ENCODE measurements at regions not wholly inside any gene's neighbourhood (a gene's known extent, or its start where the extent isn't known, plus 50 kb on each side); places are given as distances from the start of the nearest gene placed in this dataset.

DNA sequence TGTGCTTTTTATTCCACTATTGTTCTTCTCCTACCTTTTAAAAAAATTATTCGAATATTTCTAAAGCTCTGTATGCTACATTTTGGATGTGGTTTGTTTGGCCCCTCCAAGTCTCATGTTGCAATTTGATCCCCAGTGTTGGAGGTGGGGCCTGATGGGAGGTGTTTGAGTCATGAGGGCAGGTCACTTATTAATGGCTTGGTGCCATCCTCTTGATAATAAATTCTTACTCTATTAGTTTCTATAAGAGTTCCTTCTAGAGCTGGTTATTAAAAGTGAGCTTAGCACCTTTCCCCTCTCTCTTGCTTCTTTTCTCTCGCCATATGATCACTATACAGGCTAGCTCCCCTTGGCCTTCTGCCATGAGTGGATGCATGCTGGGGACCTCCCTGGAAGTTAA, 445.6 kb upstream of the PDE3A start:
- no peak for DNase-seq

DNA sequence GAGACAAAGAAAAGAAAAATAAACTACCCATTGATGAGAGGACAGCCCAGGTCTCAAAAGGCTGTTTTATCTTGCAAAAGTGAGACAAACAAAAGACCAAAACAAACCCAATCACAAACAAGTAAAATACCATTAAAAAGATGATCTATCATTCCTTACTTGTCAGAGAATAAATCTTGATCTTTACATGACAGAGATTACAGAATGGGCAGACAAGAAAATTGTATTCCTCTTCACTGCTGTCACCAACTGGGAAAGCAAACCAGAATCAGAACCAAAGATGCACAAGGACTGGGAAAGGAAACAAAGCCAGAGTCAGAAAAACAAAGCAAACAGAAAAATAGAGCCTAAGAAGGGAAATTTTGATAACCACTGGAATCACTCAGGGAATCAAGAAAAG, 444.0 kb upstream of the PDE3A start:
- DNase-seq, result no peak

DNA sequence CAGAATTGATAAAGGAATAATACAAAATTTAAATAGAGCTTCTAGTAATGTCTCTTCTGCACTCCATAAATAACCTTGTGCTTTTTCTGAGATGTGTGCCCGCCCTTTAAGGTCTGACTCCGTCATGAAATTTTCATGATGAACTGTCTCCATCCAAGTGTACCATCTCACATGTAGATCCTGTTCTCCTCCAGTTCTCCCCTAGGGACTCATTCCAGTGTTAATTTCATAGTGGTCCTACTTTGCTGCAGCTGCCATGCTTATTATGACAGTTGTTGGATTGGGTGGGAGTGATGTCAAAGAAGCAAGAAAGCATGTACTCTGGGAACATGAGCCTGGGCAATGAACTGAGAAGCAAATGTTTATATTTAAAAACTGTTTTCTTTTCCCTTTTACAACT, 442.5 kb upstream of the PDE3A start:
- no peak for DNase-seq

DNA sequence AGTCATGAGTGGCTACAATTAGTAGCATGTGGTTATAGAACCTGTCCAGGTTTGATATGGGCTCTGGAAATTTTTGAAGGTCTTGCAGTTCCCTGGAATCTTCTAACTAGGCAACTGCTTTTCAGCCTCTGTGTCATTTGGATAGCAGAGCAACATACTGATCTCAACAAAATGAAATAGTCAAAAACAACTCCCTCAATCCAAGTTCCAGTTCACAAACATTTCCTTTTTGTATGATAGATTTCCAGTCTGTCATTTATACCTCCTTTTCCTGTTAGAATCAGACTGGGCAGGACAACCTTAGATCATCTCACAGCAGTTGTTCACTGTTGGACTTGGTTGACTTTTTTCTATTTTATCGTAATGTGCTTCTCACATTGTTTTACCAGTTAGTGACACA, 442.1 kb upstream of the PDE3A start:
- no peak for DNase-seq

DNA sequence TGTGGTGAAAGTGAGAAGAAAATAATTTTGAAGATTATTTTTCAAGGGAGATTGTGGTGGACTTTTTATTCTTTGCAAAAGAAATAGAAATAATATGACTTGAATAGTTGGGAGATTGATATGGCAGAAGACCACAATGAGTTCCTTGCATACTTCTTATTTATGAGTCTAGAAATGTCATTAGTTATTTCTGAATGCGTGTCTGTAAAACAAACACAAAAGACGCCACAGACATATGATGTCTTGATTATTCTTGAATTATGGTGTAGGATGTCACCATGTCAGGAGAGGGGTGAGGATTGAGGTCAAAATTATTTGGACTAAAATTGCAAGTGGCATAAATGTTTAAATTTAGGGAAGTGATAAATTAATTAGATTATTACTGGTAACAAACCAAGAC, 440.7 kb upstream of the PDE3A start:
- no peak for DNase-seq

DNA sequence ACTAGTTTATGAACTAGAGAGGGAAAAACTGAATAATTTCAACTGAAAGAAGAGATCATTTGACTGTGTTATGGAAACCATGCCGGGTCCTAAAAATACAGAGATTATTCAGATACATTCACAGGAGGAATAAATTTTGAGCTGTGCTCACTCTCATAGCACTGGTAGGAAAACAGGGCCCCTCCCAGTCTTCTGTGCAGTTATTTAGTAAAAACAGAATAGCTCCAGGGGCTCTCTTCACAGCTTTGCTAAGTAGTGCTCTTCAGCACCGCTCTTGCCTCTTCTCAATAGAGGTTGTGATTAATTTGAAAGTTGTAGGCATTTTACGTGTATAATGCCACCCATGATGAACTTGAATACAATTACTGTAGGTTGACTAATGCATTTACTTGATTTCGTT, 435.9 kb upstream of the PDE3A start:
- no peak for DNase-seq

DNA sequence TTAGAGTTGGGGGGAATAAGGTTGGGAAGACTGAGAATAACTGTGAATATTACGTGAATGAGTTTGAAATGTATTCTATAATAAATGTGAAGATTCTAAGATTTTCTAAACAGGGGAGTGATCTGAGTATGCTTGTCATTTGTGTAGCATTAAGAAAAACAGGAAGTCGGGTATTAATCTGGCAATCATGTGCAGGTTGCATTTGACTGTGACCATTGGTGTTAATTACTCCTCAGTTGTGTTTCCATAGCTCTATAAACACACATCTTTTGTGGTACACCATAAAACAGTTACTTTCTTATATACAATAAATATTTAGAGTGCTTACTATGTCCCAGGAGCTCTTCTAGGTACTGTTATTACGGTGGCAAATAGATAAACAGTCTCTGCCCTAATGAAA, 434.4 kb upstream of the PDE3A start:
- no peak for DNase-seq

DNA sequence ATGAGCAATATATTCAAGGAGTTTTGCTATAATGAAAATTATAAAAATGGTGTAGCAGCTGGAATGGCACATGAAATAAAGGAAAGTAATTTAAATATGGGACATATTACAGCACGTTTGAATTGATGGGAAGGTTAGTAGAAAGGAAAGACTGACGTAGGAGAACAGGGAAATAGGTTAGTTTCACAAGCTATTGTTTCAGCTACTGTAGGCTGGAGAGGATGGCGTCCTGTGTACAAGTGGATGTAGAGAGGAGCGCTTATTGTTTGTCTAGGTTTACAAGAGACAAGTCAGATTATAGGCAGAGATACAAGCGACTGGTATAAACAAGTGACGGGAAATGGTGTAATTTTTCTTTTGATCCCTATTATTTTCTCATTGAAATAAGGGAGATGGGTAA, 431.2 kb upstream of the PDE3A start:
- no peak for DNase-seq

DNA sequence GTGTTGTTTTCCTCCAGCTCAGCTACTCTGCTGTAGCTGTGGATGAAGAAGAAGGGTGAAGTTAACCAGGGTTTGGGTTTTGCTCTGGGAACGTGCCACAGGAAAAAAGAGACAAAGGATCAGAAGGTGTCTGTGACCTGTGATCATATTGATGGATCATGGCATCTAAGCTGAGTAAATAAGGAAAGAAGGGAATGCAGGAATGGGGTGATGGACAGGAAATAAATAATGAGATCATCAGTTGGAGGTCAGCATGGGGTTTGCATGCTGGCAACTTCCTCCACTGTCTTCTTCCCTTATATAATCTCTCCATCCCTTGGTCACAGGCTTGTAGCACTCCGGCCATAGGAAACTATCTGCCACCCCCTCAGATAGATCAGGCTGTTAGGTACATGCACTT, 430.3 kb upstream of the PDE3A start:
- DNase-seq, result no peak

DNA sequence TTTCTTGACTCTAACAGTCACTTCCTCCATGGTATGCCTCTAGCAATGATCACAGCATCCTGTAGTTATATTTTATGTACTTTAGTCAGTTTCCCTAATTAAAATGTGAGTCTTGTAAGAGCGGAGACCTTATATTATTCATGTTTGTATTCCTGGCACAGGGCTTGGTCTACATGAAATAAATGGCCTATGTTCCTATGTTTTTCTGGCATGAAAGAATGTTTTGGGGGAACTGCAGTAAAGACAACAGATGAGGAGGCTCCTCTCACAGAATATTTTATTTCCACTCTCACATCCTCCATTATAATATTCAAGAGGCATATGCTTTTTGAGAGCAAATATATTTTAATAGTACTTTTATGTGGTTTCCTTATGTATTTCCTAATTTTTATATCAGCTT, 429.8 kb upstream of the PDE3A start:
- DNase-seq, result no peak

DNA sequence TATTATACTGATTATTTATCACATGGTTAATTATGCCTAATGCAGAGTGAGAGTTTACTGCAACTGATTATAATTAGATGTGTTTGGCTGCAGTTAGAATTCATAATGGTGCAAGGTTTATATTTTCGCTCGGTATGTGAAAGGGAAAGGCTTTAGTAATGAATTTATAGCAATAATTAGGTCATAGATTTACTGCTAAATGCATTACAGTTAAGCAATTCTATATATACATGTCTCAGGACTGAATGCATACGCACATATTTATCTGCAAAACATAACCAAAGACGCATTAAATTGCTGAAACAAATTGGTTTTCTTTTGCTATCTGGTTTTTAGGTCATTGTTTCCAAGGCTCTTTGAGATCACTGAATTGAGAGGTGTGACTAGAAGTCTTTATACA, 428.1 kb upstream of the PDE3A start:
- no peak for DNase-seq

DNA sequence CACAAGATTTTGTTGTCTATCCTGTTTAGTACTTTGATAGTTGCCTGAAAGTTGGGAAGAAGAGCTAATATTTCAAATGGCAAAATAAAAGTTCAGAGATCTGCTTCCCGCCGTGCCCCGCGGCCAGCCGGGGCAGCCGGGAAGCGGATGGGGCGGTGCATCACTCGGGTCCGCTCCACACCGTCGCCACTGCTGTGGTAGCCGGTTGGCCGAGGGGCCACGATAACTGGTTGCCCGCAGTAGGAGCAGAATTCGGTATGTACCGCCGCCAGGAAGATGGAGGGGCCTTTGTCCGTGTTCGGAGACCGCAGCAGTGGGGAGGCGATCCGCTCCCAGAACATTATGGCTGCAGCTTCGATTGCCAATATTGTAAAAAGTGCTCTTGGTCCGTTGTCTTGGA, 427.2 kb upstream of the PDE3A start:
- DNase-seq, result no peak

DNA sequence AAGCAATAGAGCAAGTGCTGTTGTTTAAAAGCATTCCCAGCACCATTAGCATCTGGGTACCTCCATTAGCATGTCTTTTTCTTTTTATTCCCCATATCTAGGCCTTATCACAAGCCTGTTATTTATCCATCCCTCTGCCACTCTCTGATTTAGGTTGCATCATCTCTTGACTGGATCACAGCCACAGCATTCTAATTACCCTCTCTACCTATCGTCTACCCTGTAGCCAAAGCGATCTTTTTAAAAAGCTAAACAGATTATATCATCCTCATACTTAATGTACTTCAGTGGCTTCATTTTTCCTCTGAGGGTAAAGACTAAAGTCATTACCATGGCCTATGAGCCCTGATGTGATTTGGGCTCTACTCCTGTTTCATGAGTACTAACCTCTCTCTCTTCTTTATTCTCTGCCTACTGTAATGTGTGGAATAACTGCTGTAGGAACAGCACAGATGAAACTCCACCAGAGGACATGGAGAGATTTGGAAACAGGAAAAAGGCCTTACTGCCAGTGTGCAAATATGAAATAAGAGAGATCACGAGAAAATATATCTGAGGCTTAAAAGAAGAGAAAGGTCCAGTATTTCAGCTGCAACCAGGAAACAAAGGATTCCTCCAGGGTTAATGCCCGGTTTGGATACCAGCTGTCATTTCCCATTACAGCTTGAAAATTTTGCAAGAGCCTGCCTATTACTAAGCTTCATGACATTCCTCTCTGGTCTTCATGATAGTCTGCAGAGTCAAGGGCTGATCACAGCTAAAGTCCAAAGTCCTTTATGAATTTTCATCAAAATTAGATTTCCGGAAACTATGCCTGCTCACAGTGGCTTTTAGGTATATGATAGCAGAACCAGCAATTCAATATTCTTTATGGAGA, 422.5 kb upstream of the PDE3A start:
- no peak for DNase-seq

DNA sequence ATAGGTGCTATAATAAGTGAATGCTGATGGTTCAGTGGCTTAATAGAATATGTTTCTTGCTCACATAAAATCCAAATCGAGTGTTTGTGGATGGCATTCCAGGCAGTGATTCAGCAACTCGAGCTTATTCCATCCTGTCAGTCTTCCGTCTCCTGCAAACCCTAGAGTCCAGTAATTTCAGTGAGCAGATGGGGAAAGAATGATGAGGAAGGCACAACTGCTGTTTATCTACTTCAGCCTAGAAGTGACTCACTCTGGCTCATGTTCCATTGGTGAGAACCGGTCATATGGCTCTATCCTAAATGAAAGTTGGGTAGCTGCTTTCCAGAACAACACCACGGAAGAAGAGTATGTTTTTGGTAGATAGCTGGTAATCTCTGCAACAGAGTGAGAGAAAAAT, 421.8 kb upstream of the PDE3A start:
- no peak for DNase-seq

DNA sequence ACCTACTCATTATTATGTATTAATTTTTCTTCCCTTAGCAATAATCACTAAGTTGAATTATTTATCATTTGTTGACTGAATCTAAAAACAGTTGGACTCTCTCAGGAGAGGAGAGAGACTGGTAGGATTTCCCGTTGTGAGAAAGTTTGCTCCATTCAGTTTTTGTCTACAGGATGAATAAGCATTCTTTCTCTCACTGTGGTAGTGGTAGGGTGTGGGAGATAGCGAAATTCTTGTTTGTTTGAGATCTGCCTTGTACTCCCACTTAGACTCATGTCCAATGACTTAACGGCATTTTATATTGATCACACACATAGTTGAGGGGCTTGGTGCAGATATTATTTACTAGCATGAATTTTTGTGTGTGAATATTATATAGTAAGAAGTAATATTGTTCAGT, 421.0 kb upstream of the PDE3A start:
- DNase-seq, result no peak

DNA sequence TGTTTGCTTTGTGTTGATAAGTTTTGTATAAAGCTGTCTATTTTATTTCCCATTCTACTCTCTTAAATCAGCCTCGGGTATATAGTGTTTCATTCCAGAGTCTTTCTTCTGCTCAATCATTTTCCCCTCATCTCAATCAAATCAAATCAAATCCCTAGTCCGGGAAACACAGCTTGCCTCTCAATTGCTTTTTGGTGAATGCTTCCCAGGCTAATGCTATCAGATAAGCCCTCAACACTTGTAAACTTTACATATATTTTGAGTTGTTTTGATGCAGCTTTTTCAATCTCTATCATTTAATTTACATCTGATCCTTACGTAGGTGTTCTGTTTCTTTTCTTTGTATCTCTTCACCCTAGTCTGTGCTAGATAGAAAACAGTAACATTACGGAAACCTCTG, 416.7 kb upstream of the PDE3A start:
- no peak for DNase-seq

DNA sequence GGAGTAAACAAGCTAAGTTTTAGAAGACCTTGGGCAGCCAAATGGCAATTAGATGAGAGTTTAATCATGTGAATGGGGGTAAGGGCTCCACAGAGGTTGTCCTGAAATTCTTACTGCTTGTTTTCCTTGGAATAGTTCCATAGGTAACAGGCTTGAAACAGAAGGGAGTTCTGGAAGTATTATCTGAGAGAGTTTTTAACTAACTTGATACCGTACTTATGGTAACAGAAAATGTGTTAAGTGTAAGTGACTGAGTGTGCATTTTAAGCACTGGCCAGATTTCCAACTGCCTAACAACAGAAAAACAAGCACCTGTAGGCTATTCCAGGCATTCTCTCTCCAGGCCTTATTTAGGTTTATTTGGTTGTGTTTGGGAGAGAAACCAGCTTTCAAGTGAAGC, 414.6 kb upstream of the PDE3A start:
- no peak for DNase-seq

DNA sequence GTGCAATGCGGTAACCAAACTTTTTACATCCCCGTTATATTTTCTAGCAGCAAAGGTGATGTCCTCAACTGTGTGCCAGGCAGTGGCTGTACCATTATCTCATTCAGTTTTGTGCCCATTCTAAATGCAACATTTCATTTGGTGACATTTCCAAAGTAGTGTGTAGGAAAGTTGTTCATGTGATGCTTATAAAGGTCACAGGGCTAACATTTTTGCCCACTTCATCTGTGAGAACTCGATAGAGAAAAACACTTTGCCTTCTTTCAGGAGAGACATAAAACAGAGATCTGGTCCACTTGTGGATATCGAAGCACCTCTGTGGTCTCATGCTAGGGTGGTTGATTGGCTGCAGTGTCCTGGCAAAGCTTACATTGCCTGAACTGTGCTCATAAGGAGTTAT, 414.2 kb upstream of the PDE3A start:
- no peak for DNase-seq

DNA sequence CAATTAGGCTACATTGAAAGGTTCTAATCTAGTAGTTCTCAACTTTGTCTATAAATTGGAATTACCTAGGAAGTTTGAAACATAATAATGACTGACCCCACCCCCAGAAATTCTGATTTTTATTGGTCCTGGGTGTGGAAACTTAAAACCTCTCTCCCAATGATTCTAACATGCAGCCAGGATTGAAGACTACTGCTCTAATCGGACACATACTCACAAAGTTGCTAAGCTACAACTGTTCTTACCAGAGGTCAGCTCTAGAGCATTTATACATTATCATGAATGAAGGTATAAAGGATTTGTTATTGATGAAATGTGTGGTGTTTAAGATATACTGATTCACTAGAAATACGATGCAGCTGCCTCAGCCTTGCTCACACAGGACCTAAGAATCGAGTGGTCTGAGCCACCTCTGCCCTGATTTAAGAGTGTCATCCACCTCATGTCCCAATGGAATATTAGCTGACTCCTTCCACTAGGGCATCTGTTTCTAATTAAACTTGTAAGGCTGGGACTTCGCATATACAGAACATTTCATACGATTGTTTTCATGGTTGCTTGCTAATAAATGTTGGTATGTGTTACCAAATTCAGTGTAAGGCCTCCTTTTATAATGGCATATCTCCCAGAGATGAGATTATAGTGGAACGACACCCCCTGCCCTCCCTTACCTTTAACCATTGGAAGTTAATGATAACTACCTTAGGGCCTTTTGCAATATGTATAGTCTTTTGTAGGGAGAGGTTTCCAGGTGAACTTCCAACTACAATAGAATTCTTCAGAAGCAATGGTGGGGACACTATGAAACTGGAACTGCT, 410.8 kb upstream of the PDE3A start:
- no peak for DNase-seq

DNA sequence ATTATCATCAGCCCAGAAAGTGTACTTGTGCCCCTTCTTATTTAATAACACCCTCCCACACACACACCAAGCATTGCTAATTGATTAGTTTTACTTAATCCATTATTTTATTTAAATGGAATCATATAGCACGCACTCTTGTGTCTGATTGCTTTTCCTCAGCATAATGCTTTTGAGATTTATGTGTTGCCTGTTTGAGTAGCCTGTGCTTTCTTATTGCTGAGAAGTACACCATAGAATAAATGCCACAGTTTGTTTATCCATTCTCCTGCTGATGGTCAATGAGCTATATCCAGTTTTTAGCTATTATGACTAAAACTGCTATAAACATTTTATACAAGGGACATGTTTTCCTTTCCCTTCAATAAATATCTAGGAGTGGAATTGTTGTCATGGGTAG, 409.9 kb upstream of the PDE3A start:
- DNase-seq, result no peak

DNA sequence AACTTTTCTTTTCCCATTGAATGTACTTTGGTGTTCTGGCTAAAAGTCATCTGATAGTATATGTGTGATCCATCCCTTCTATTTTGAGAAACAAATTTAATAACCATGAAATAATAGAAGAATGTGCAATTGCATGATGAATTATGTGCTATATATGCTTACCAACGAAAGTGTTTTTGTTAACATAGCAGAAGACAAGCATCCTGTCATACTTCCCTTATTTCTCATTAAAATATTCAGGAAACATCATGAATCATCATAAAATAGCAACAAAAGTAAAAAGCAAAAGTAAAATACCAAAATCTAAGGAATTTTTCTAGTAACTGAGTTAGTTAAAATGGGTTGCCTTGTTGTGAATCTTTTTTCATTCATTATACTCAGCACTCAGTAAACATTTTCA, 409.0 kb upstream of the PDE3A start:
- DNase-seq, result no peak

DNA sequence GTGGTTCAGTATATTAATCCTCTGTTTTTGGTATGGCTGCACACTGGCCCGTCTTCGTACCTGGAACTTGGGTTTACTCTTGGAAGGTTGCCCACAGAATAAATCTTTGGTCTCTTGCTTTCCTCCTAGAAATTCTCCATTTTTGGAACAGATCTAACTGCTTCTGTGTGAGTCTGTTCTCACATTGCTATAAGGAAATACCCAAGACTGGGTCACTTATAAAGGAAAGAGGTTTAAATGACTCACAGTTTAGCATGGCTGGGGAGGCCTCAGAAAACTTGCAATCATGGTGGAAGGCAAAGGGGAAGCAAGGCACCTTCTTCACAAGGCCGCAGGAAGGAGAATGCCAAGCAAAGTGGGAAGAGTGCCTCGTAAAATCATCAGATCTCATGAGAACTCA, 407.8 kb upstream of the PDE3A start:
- DNase-seq, result no peak

DNA sequence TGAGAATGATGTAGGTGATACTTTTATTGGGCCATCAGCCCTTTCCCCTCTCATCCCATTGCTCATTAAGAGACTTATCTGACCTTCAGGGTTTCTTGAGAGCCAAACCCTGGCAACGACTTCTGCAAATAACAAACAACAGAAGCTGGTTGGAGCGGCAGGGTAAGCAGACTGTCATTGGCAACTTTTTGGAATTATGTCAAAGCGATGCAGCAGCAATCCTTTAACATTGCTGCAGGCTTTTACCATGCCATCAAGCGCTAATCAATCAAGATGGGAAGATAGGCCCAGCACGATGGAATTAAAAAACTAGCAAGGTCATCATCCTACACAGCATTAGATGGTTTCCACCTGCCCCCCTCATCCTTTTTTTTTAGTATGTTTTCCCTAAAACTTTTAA, 406.1 kb upstream of the PDE3A start:
- DNase-seq, result no peak

DNA sequence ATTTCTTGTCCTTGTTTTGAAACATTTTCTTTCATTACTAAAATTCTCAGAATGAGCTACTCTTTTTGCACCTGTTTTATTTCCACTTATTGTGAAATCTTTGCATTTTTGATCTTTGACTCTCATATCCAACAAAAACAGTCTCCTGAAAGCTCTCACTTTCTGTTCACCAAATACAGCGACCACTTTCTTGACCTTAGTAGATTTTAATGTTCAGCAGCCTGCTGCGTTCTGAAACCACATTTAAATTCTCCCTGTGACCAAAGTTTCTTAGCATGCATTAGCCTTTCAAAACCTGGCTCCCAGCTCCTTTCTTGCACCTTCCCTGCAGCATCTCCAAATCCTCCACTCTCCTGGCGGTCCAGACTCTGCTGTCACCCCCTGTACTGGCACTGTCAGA, 404.4 kb upstream of the PDE3A start:
- no peak for DNase-seq

DNA sequence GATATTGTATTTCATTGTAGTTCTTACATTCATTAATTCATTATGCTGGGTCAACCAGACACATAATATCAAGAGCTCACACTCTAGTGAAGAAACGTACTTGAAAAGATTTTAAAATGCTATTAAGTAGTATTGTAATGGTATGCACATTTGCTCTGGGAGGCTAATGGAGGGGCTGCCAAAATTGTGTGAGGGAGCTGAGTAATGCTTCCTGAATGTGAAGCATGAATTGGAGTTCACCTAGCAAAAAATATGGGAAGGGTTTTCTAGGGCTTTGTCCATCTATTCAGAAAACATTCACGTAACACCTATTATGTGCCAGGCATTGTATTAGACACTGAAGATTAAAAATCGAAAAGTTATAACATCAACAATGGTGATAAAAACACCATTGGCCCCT, 403.8 kb upstream of the PDE3A start:
- no peak for DNase-seq

Data from NCI-H510A (cell line).